CD4-positive, alpha-beta T cell treated with Interleukin-10 for 1 hour (primary cell): ENCODE measurements at regions not wholly inside any gene's neighbourhood (a gene's known extent, or its start where the extent isn't known, plus 50 kb on each side); places are given as distances from the start of the nearest gene placed in this dataset.
A peak's percentile ranks its signal among the peaks of the same experiment; 100 is the strongest.
"Not testable (repeated sequence)": the region's sequence is repeated elsewhere in the genome, so short reads cannot be mapped to it uniquely, and the experiment has no call there.

ENCODE experiments used
- DNase-seq: peaks from one replicate; pipeline ENCODE4 v3.0.0-alpha.2; 2020

- no peak for DNase-seq
Measured at GRCh38 chr10:120208488-120208887, 248.5 kb upstream of the PLPP4 start.

- DNase-seq, result no peak
Measured at GRCh38 chr10:120209124-120209762, 247.8 kb upstream of the PLPP4 start.

- no peak for DNase-seq
Measured at GRCh38 chr10:120212275-120212674, 244.8 kb upstream of the PLPP4 start.

GRCh38 chr10:120213283-120213682 lies 243.7 kb upstream of the PLPP4 start:
- DNase-seq, result not testable (repeated sequence)

- no peak for DNase-seq
Measured at GRCh38 chr10:120217736-120218135, 239.3 kb upstream of the PLPP4 start.

GRCh38 chr10:120221873-120222485 lies 235.0 kb upstream of the PLPP4 start:
- peak; percentile 1 for DNase-seq

- DNase-seq, result no peak
Measured at GRCh38 chr10:120229641-120230040, 227.4 kb upstream of the PLPP4 start.

GRCh38 chr10:120239695-120240094 lies 217.3 kb upstream of the PLPP4 start:
- not testable (repeated sequence) for DNase-seq

GRCh38 chr10:120251821-120252442 lies 205.1 kb upstream of the PLPP4 start:
- no peak for DNase-seq

GRCh38 chr10:120253131-120253530 lies 203.9 kb upstream of the PLPP4 start:
- no peak for DNase-seq

- no peak for DNase-seq
Measured at GRCh38 chr10:120260456-120260855, 196.6 kb upstream of the PLPP4 start.

GRCh38 chr10:120262857-120263547 lies 194.0 kb upstream of the PLPP4 start:
- no peak for DNase-seq

- DNase-seq, result no peak
Measured at GRCh38 chr10:120266022-120266421, 191.0 kb upstream of the PLPP4 start.

- DNase-seq, result no peak
Measured at GRCh38 chr10:120270906-120271305, 186.1 kb upstream of the PLPP4 start.

GRCh38 chr10:120271696-120272095 lies 185.3 kb upstream of the PLPP4 start:
- no peak for DNase-seq

- no peak for DNase-seq
Measured at GRCh38 chr10:120272350-120272749, 184.7 kb upstream of the PLPP4 start.

- no peak for DNase-seq
Measured at GRCh38 chr10:120278069-120278468, 179.0 kb upstream of the PLPP4 start.

- no peak for DNase-seq
Measured at GRCh38 chr10:120279196-120279595, 177.8 kb upstream of the PLPP4 start.

- DNase-seq, result no peak
Measured at GRCh38 chr10:120282421-120282820, 174.6 kb upstream of the PLPP4 start.

- no peak for DNase-seq
Measured at GRCh38 chr10:120282846-120283492, 174.1 kb upstream of the PLPP4 start.

- DNase-seq, result no peak
Measured at GRCh38 chr10:120285408-120285807, 171.6 kb upstream of the PLPP4 start.

GRCh38 chr10:120286280-120286679 lies 170.7 kb upstream of the PLPP4 start:
- DNase-seq, result no peak

GRCh38 chr10:120300513-120300912 lies 156.5 kb upstream of the PLPP4 start:
- no peak for DNase-seq
